WTC11 (cell line): ENCODE measurements at regions not wholly inside any gene's neighbourhood (a gene's known extent, or its start where the extent isn't known, plus 50 kb on each side); places are given as distances from the start of the nearest gene placed in this dataset.

Source experiments
- ATAC-seq: fragments of 200-7000 bp; cut with Tn5 transposase; 2 replicates; pipeline ENCODE4 v1.10.0; 2021; ENCODE audit warnings: mild to moderate bottlenecking, moderate library complexity
- CTCF ChIA-PET: fragments of 300-600 bp; sonication (Branson Sonifier 250); formaldehyde crosslinking; loops from one replicate; lab custom pipeline; 2021; ENCODE audit warnings: antibody characterized with exemption; lab: Charles Lee
- POLR2A ChIA-PET: fragments of 350-600 bp; sonication (Branson Sonifier 250); formaldehyde crosslinking; loops from one replicate; lab custom pipeline; 2021; ENCODE audit warnings: antibody characterized with exemption; lab: Charles Lee
- DNase-seq: peaks from one replicate; pipeline ENCODE4 v3.0.0; 2021; ENCODE audit warnings: low spot score
- H3K27ac Mint-ChIP-seq: 2 replicates; pipeline ENCODE4 v1.8.0; 2021; ENCODE audit warnings: mixed read lengths
- H3K27me3 Mint-ChIP-seq: 2 replicates; pipeline ENCODE4 v1.8.0; 2021; ENCODE audit warnings: low read depth, mild to moderate bottlenecking, moderate library complexity, mixed read lengths
- H3K36me3 Mint-ChIP-seq: 2 replicates; pipeline ENCODE4 v1.8.0; 2021; ENCODE audit warnings: mixed read lengths
- H3K4me1 Mint-ChIP-seq: 2 replicates; pipeline ENCODE4 v1.8.0; 2022; ENCODE audit warnings: mixed read lengths
- H3K4me3 Mint-ChIP-seq: 2 replicates; pipeline ENCODE4 v1.8.0; 2021; ENCODE audit warnings: mild to moderate bottlenecking, moderate library complexity, mixed read lengths
- H3K9me3 Mint-ChIP-seq: 2 replicates; pipeline ENCODE4 v1.8.0; 2021; ENCODE audit warnings: mixed read lengths
- ARID4B ChIP-seq: sonication (generic); formaldehyde crosslinking; IDR thresholded peaks from 2 replicates; pipeline ENCODE4 v1.8.0; 2023; ENCODE audit warnings: missing genetic modification reagents, mild to moderate bottlenecking, borderline replicate concordance
- ATF2 ChIP-seq: sonication (generic); formaldehyde crosslinking; IDR thresholded peaks from 2 replicates; pipeline ENCODE4 v1.8.1; 2022; ENCODE audit warnings: low read depth, missing genetic modification reagents, borderline replicate concordance
- CBFB ChIP-seq: sonication (generic); formaldehyde crosslinking; IDR thresholded peaks from 2 replicates; pipeline ENCODE4 v1.8.1; 2022; ENCODE audit warnings: mild to moderate bottlenecking, low read depth, missing genetic modification reagents
- E2F1 ChIP-seq: sonication (generic); formaldehyde crosslinking; IDR thresholded peaks from 2 replicates; pipeline ENCODE4 v1.8.0; 2022; ENCODE audit warnings: mild to moderate bottlenecking, missing genetic modification reagents
- E2F4 ChIP-seq: sonication (generic); formaldehyde crosslinking; IDR thresholded peaks from 2 replicates; pipeline ENCODE4 v1.8.1; 2022; ENCODE audit warnings: low read depth, mild to moderate bottlenecking, moderate library complexity, missing genetic modification reagents, borderline replicate concordance
- ELF4 ChIP-seq: sonication (generic); formaldehyde crosslinking; IDR thresholded peaks from 2 replicates; pipeline ENCODE4 v1.8.1; 2022; ENCODE audit warnings: low read depth, mild to moderate bottlenecking, moderate library complexity, missing genetic modification reagents
- MYBL2 ChIP-seq: sonication (generic); formaldehyde crosslinking; IDR thresholded peaks from 2 replicates; pipeline ENCODE4 v1.8.1; 2023; ENCODE audit warnings: mild to moderate bottlenecking, moderate library complexity, missing genetic modification reagents
- OVOL2 ChIP-seq: fragments of 250-450 bp; sonication (Bioruptor Pico); IDR thresholded peaks from 2 replicates; pipeline ENCODE4 v1.9.0; 2021; ENCODE audit warnings: mild to moderate bottlenecking, borderline replicate concordance
- RELA ChIP-seq: sonication (generic); formaldehyde crosslinking; IDR thresholded peaks from 2 replicates; pipeline ENCODE4 v1.8.1; 2022; ENCODE audit warnings: missing genetic modification reagents, mild to moderate bottlenecking, borderline replicate concordance
- RORB ChIP-seq: fragments of 250-450 bp; sonication (Bioruptor Pico); IDR thresholded peaks from 2 replicates; pipeline ENCODE4 v1.9.0; 2021; ENCODE audit warnings: mild to moderate bottlenecking
- SMAD3 ChIP-seq: sonication (generic); formaldehyde crosslinking; IDR thresholded peaks from 2 replicates; pipeline ENCODE4 v1.8.0; 2022; ENCODE audit warnings: missing genetic modification reagents, mild to moderate bottlenecking, borderline replicate concordance
- SP1 ChIP-seq: sonication (generic); formaldehyde crosslinking; conservative IDR thresholded peaks from 2 replicates; pipeline ENCODE4 v1.8.1; 2022; ENCODE audit warnings: missing genetic modification reagents
- STAT6 ChIP-seq: sonication (generic); formaldehyde crosslinking; conservative IDR thresholded peaks from 2 replicates; pipeline ENCODE4 v1.8.1; 2023; ENCODE audit warnings: mild to moderate bottlenecking, low read depth, missing genetic modification reagents, moderate library complexity
- TP53 ChIP-seq: sonication (generic); formaldehyde crosslinking; IDR thresholded peaks from 2 replicates; pipeline ENCODE4 v1.8.1; 2023; ENCODE audit warnings: mild to moderate bottlenecking, missing genetic modification reagents
- ZBTB21 ChIP-seq: sonication (generic); formaldehyde crosslinking; IDR thresholded peaks from 2 replicates; pipeline ENCODE4 v1.8.1; 2023; ENCODE audit warnings: mild to moderate bottlenecking, missing genetic modification reagents, borderline replicate concordance
- ZBTB43 ChIP-seq: sonication (generic); formaldehyde crosslinking; IDR thresholded peaks from 2 replicates; pipeline ENCODE4 v1.8.1; 2023; ENCODE audit warnings: mild to moderate bottlenecking, missing genetic modification reagents
- ZNF121 ChIP-seq: sonication (generic); formaldehyde crosslinking; IDR thresholded peaks from 2 replicates; pipeline ENCODE4 v1.8.0; 2023; ENCODE audit warnings: missing genetic modification reagents
- ZNF232 ChIP-seq: sonication (generic); formaldehyde crosslinking; IDR thresholded peaks from 2 replicates; pipeline ENCODE4 v1.8.0; 2022; ENCODE audit warnings: mild to moderate bottlenecking, missing genetic modification reagents
- ZNF396 ChIP-seq: fragments of 250-450 bp; sonication (Bioruptor Pico); IDR thresholded peaks from 2 replicates; pipeline ENCODE4 v1.8.0; 2021; ENCODE audit warnings: mild to moderate bottlenecking, moderate library complexity, borderline replicate concordance
- ZNF512 ChIP-seq: sonication (generic); formaldehyde crosslinking; IDR thresholded peaks from 2 replicates; pipeline ENCODE4 v1.8.1; 2022; ENCODE audit warnings: missing genetic modification reagents, borderline replicate concordance

- Mint-ChIP-seq H3K4me1 (no peaks in the 10 kb centered on the region), H3K27ac (no peak overlapping the region), H3K4me3 (no peak overlapping the region), H3K27me3 (no peaks in the 10 kb centered on the region)
- ChIA-PET CTCF (interaction anchor here (0.9 to 3.8 kb wide), 5 partner anchors 26 to 211 kb away, joined by 3 to 17 read pairs (median 3); no protein-coding TSS in a partner anchor), POLR2A (no interaction called here)
- TF ChIP-seq ZNF121 (CRISPR knock-in tag) (no peak), ELF4 (CRISPR knock-in tag) (no peak), ATF2 (CRISPR knock-in tag) (no peak), CBFB (CRISPR knock-in tag) (no peak), E2F1 (CRISPR knock-in tag) (no peak), ZNF232 (CRISPR knock-in tag) (no peak), ZBTB21 (CRISPR knock-in tag) (no peak), MYBL2 (CRISPR knock-in tag) (no peak), TP53 (no peak), ZNF396 (CRISPR knock-in tag) (no peak)
- TF ChIP-seq, all 79 proteins: peak for 0
- H3K36me3 Mint-ChIP-seq, result no peaks in the 10 kb centered on the region
- H3K9me3 Mint-ChIP-seq, result no peaks in the 10 kb centered on the region
- no peak for ATAC-seq
- DNase-seq, result no peak
These were observed 382.9 kb downstream of the OLFM4 start for GRCh38 chr13:53411463-53411862.

GRCh38 chr13:53415135-53415534, 386.5 kb downstream of the OLFM4 start:
- TF ChIP-seq OVOL2 (CRISPR knock-in tag) (no peak), RELA (CRISPR knock-in tag) (no peak), E2F4 (CRISPR knock-in tag) (no peak), SMAD3 (no peak), SP1 (CRISPR knock-in tag) (no peak), RORB (CRISPR knock-in tag) (no peak), ARID4B (CRISPR knock-in tag) (no peak), ZNF512 (CRISPR knock-in tag) (no peak), STAT6 (CRISPR knock-in tag) (no peak), ZBTB43 (CRISPR knock-in tag) (no peak), ZNF121 (CRISPR knock-in tag) (no peak)
- no peak for DNase-seq
- no peaks in the 10 kb centered on the region for H3K4me1 Mint-ChIP-seq
- no peak overlapping the region for H3K27ac Mint-ChIP-seq
- no peak for ATAC-seq
- CTCF ChIA-PET, result no interaction called here
- no peaks in the 10 kb centered on the region for H3K9me3 Mint-ChIP-seq
- H3K36me3 Mint-ChIP-seq, result no peaks in the 10 kb centered on the region
- POLR2A ChIA-PET, result no interaction called here
- no peak overlapping the region for H3K4me3 Mint-ChIP-seq
- H3K27me3 Mint-ChIP-seq, result no peaks in the 10 kb centered on the region; the same call in 1 of the 2 replicates
